ENCODE measurements at regions not wholly inside any gene's neighbourhood (a gene's known extent, or its start where the extent isn't known, plus 50 kb on each side); places are given as distances from the start of the nearest gene placed in this dataset.

- H3K9me2 ChIP-seq (replicated peaks; ENCODE audit: insufficient read depth) = no peaks in the 10 kb centered on the region
- no peak for DNase-seq (ENCODE audit: low spot score)
- TF ChIP-seq EZH2 (IDR thresholded peaks at IDR 0.05; ENCODE audit: borderline replicate concordance) (no peak), EZH2phosphoT487 (IDR thresholded peaks at IDR 0.05; ENCODE audit: low read depth, severe bottlenecking, unreplicated experiment) (no peak)
- TF ChIP-seq, protein P1, sequence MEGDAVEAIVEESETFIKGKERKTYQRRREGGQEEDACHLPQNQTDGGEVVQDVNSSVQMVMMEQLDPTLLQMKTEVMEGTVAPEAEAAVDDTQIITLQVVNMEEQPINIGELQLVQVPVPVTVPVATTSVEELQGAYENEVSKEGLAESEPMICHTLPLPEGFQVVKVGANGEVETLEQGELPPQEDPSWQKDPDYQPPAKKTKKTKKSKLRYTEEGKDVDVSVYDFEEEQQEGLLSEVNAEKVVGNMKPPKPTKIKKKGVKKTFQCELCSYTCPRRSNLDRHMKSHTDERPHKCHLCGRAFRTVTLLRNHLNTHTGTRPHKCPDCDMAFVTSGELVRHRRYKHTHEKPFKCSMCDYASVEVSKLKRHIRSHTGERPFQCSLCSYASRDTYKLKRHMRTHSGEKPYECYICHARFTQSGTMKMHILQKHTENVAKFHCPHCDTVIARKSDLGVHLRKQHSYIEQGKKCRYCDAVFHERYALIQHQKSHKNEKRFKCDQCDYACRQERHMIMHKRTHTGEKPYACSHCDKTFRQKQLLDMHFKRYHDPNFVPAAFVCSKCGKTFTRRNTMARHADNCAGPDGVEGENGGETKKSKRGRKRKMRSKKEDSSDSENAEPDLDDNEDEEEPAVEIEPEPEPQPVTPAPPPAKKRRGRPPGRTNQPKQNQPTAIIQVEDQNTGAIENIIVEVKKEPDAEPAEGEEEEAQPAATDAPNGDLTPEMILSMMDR (IDR thresholded peaks at IDR 0.05; ENCODE audit: poor library complexity) = no peak
- no peaks in the 10 kb centered on the region for H3K79me2 ChIP-seq
- no peaks in the 10 kb centered on the region for H4K20me1 ChIP-seq (ENCODE audit: insufficient read depth, poor library complexity, severe bottlenecking)
- no peak overlapping the region for H3K4me2 ChIP-seq
- H3K27me3 ChIP-seq = no peaks in the 10 kb centered on the region
- no peak overlapping the region for H2AFZ ChIP-seq
- no peaks in the 10 kb centered on the region for H3K36me3 ChIP-seq (replicated peaks; ENCODE audit: insufficient read depth, low read depth)
- 78% methylated on average over 3 of the region's 3 CpGs for WGBS (ENCODE audit: low lambda C conversion rate, missing lambda C conversion rate)
- no peaks in the 10 kb centered on the region for H3K9me3 ChIP-seq (ENCODE audit: low read depth)
- no peaks in the 10 kb centered on the region for H3K4me1 ChIP-seq (ENCODE audit: insufficient read depth)
- H3K4me3 ChIP-seq = no peak overlapping the region
- no peak overlapping the region for H3K27ac ChIP-seq
Observed at GRCh38 chr1:221868593-221869303, 126.9 kb upstream of the DUSP10 start.

- Histone ChIP-seq H2AFZ (no peak overlapping the region), H3K9me3 (ENCODE audit: low read depth) (no peaks in the 10 kb centered on the region), H3K4me1 (ENCODE audit: insufficient read depth) (no peaks in the 10 kb centered on the region), H4K20me1 (ENCODE audit: insufficient read depth, poor library complexity, severe bottlenecking) (no peaks in the 10 kb centered on the region), H3K4me2 (no peak overlapping the region), H3K79me2 (no peaks in the 10 kb centered on the region), H3K36me3 (replicated peaks; ENCODE audit: insufficient read depth, low read depth) (no peaks in the 10 kb centered on the region), H3K27me3 (no peaks in the 10 kb centered on the region), H3K27ac (no peak overlapping the region), H3K9me2 (replicated peaks; ENCODE audit: insufficient read depth) (no peaks in the 10 kb centered on the region), H3K4me3 (no peak overlapping the region)
- DNase-seq (ENCODE audit: low spot score) = no peak
- TF ChIP-seq EZH2phosphoT487 (IDR thresholded peaks at IDR 0.05; ENCODE audit: low read depth, severe bottlenecking, unreplicated experiment) = no peak
- TF ChIP-seq EZH2 (IDR thresholded peaks at IDR 0.05; ENCODE audit: borderline replicate concordance) = no peak
- TF ChIP-seq, protein P1 (IDR thresholded peaks at IDR 0.05; ENCODE audit: poor library complexity) = no peak
- WGBS (ENCODE audit: low lambda C conversion rate, missing lambda C conversion rate) = 65% methylated on average over 1 of the region's 1 CpG
Observed at GRCh38 chr1:221867003-221867402, 125.1 kb upstream of the DUSP10 start.

- H2AFZ ChIP-seq = no peak overlapping the region
- no peaks in the 10 kb centered on the region for H3K36me3 ChIP-seq (replicated peaks; ENCODE audit: insufficient read depth, low read depth)
- no peaks in the 10 kb centered on the region for H3K4me1 ChIP-seq (ENCODE audit: insufficient read depth)
- no peak for DNase-seq (ENCODE audit: low spot score)
- H3K9me3 ChIP-seq (ENCODE audit: low read depth) = no peaks in the 10 kb centered on the region
- no peaks in the 10 kb centered on the region for H3K27me3 ChIP-seq
- H3K9me2 ChIP-seq (replicated peaks; ENCODE audit: insufficient read depth) = no peaks in the 10 kb centered on the region
- H3K27ac ChIP-seq = no peak overlapping the region
- no peaks in the 10 kb centered on the region for H4K20me1 ChIP-seq (ENCODE audit: insufficient read depth, poor library complexity, severe bottlenecking)
- WGBS (ENCODE audit: low lambda C conversion rate, missing lambda C conversion rate) = 75% methylated on average over 4 of the region's 4 CpGs
- no peak overlapping the region for H3K4me2 ChIP-seq
- no peaks in the 10 kb centered on the region for H3K79me2 ChIP-seq
- no peak overlapping the region for H3K4me3 ChIP-seq
- TF ChIP-seq, protein P1 (IDR thresholded peaks at IDR 0.05; ENCODE audit: poor library complexity) = no peak
- TF ChIP-seq EZH2 (IDR thresholded peaks at IDR 0.05; ENCODE audit: borderline replicate concordance) = no peak
- TF ChIP-seq EZH2phosphoT487 (IDR thresholded peaks at IDR 0.05; ENCODE audit: low read depth, severe bottlenecking, unreplicated experiment) = no peak
Observed at GRCh38 chr1:221865808-221866207, 123.9 kb upstream of the DUSP10 start.

Measured in hepatocyte (in vitro differentiated cells).